Loucy (cell line): ENCODE measurements at regions not wholly inside any gene's neighbourhood (a gene's known extent, or its start where the extent isn't known, plus 50 kb on each side); places are given as distances from the start of the nearest gene placed in this dataset.
A peak's percentile ranks its signal among the peaks of the same experiment; 100 is the strongest.

ENCODE experiments used
- H2AFZ ChIP-seq: fragments of 200-600 bp; sonication (generic); 2 replicates; pipeline ENCODE4 v1.6.0; 2016; ENCODE audit warnings: antibody characterized with exemption, mild to moderate bottlenecking, low read length, moderate library complexity
- H3F3A ChIP-seq: fragments of 200-600 bp; 2 replicates; pipeline ENCODE4 v1.6.0; 2016; ENCODE audit warnings: antibody characterized with exemption, low read depth, mild to moderate bottlenecking
- H3K27me3 ChIP-seq: fragments of 200-600 bp; sonication (generic); 2 replicates; pipeline ENCODE4 v1.6.1; 2014; ENCODE audit warnings: low read length, mild to moderate bottlenecking; ENCODE audit not compliant: insufficient read depth, poor library complexity, severe bottlenecking
- H3K36me3 ChIP-seq: fragments of 200-600 bp; sonication (generic); 2 replicates; pipeline ENCODE4 v1.6.1; 2016; ENCODE audit warnings: low read length; ENCODE audit not compliant: insufficient read depth
- H3K4me1 ChIP-seq: fragments of 200-600 bp; sonication (generic); 2 replicates; pipeline ENCODE4 v1.5.1; 2014; ENCODE audit warnings: low read length, mild to moderate bottlenecking; ENCODE audit not compliant: insufficient read depth, poor library complexity, severe bottlenecking
- H3K4me2 ChIP-seq: fragments of 200-600 bp; sonication (generic); 2 replicates; pipeline ENCODE4 v1.6.0; 2014; ENCODE audit warnings: antibody characterized with exemption, low read length, low read depth, mild to moderate bottlenecking; ENCODE audit not compliant: poor library complexity, severe bottlenecking
- H3K4me3 ChIP-seq: fragments of 200-600 bp; sonication (generic); 2 replicates; pipeline ENCODE4 v1.5.1; 2014; ENCODE audit warnings: low read length, mild to moderate bottlenecking, mixed read lengths; ENCODE audit not compliant: poor library complexity, severe bottlenecking
- H3K79me2 ChIP-seq: fragments of 200-600 bp; sonication (generic); 2 replicates; pipeline ENCODE4 v1.6.1; 2014; ENCODE audit warnings: low read length; ENCODE audit not compliant: insufficient read depth
- H3K9ac ChIP-seq: fragments of 200-600 bp; sonication (generic); 2 replicates; pipeline ENCODE4 v1.6.0; 2014; ENCODE audit warnings: mild to moderate bottlenecking, low read depth, low read length, moderate library complexity; ENCODE audit not compliant: poor library complexity, severe bottlenecking
- H3K9me2 ChIP-seq: fragments of 200-600 bp; sonication (generic); replicated peaks from 2 replicates; pipeline ENCODE4 v1.6.1; 2016; ENCODE audit warnings: low read depth, low read length, mixed read lengths
- H3K9me3 ChIP-seq: fragments of 200-600 bp; sonication (generic); 2 replicates; pipeline ENCODE4 v1.6.1; 2014; ENCODE audit warnings: mild to moderate bottlenecking, antibody characterized with exemption, low read length, low read depth; ENCODE audit not compliant: insufficient read depth
- H4K20me1 ChIP-seq: fragments of 200-600 bp; sonication (generic); 2 replicates; pipeline ENCODE4 v1.6.0; 2014; ENCODE audit warnings: antibody characterized with exemption, low read length, mild to moderate bottlenecking; ENCODE audit not compliant: insufficient read depth, poor library complexity, severe bottlenecking
- EZH2phosphoT487 ChIP-seq: fragments of 200-600 bp; IDR thresholded peaks from 2 replicates; pipeline ENCODE4 v1.6.1; 2018; ENCODE audit warnings: antibody characterized with exemption, mild to moderate bottlenecking, moderate library complexity, borderline replicate concordance
- TF ChIP-seq, protein P1 (sequence below): fragments of 200-600 bp; sonication (generic); conservative IDR thresholded peaks from 2 replicates; pipeline ENCODE4 v1.5.1; 2014; ENCODE audit warnings: mild to moderate bottlenecking, antibody characterized with exemption, low read length

DNA sequence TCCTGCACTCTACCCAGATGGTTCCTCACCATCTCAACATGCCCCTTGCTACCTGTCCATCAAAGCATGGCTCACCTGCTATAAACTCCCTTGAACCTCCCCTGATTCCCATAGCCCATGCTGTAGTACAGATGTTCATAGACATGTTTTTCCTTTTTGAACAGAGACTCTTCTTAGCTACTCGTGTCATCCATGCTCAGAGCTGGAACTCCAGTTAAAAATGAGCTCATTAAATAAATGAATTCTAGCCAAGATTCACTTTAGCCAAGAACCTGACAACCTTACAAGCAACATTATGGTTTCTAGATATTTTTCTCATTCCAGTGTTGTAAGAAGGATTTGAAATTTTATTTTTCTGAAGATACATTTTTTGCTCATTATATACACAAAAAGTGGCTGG lies 65.0 kb downstream of the SCG2 start:
- Histone ChIP-seq H3K4me3 (no peak overlapping the region), H3K27me3 (no peaks in the 10 kb centered on the region), H3K9me2 (no peaks in the 10 kb centered on the region), H2AFZ (no peak overlapping the region), H3K4me2 (no peak overlapping the region), H3K36me3 (no peaks in the 10 kb centered on the region), H3K9me3 (peaks cover 5% of the 10 kb centered on the region; the same call in 1 of the 2 replicates), H3K9ac (no peak overlapping the region), H3K79me2 (no peaks in the 10 kb centered on the region), H3F3A (no peaks in the 10 kb centered on the region), H3K4me1 (peaks cover 15% of the 10 kb centered on the region), H4K20me1 (no peaks in the 10 kb centered on the region)
- TF ChIP-seq, protein P1, sequence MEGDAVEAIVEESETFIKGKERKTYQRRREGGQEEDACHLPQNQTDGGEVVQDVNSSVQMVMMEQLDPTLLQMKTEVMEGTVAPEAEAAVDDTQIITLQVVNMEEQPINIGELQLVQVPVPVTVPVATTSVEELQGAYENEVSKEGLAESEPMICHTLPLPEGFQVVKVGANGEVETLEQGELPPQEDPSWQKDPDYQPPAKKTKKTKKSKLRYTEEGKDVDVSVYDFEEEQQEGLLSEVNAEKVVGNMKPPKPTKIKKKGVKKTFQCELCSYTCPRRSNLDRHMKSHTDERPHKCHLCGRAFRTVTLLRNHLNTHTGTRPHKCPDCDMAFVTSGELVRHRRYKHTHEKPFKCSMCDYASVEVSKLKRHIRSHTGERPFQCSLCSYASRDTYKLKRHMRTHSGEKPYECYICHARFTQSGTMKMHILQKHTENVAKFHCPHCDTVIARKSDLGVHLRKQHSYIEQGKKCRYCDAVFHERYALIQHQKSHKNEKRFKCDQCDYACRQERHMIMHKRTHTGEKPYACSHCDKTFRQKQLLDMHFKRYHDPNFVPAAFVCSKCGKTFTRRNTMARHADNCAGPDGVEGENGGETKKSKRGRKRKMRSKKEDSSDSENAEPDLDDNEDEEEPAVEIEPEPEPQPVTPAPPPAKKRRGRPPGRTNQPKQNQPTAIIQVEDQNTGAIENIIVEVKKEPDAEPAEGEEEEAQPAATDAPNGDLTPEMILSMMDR, result no peak
- no peak for TF ChIP-seq EZH2phosphoT487

GRCh38 chr2:223537651-223538601 lies 64.2 kb downstream of the SCG2 start:
- Histone ChIP-seq H2AFZ (peak overlapping the region; percentile 58; the same call in 1 of the 2 replicates), H3K9me2 (no peaks in the 10 kb centered on the region), H3K4me1 (peaks cover 15% of the 10 kb centered on the region), H3K27me3 (no peaks in the 10 kb centered on the region), H3K36me3 (no peaks in the 10 kb centered on the region), H3K9me3 (peaks cover 5% of the 10 kb centered on the region; the same call in 1 of the 2 replicates), H3F3A (no peaks in the 10 kb centered on the region), H4K20me1 (no peaks in the 10 kb centered on the region), H3K4me2 (no peak overlapping the region), H3K4me3 (no peak overlapping the region), H3K79me2 (no peaks in the 10 kb centered on the region), H3K9ac (no peak overlapping the region)
- TF ChIP-seq EZH2phosphoT487, result no peak
- TF ChIP-seq, protein P1, result no peak

DNA sequence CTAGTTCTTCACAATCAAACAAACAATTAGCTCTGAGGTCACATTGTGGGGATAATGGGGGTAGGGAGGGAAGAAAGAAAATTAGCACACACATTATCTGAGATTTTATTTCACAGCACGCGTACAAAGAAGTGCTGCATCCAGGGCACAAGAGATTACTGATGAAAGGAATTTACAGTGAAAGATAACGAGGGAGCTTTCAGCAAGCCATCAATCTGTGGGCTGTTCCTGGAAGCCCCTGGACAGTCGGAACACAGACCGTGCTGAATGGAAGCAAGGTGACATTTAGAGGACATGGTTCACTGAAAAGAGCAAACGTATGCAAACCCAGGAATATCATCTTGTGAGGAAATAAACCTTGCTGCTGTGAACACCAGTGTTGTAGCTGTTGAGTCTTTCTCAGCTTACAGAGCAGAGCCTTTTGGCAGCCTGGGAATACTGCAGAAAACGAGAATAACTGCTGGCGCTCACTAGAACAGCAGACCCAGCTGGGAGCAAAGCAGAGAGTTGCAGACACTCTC lies 63.2 kb downstream of the SCG2 start:
- peaks cover 15% of the 10 kb centered on the region for H3K4me1 ChIP-seq
- peaks cover 5% of the 10 kb centered on the region; the same call in 1 of the 2 replicates for H3K9me3 ChIP-seq
- H3K9ac ChIP-seq, result no peak overlapping the region
- no peaks in the 10 kb centered on the region for H4K20me1 ChIP-seq
- no peaks in the 10 kb centered on the region for H3K79me2 ChIP-seq
- H3K9me2 ChIP-seq, result no peaks in the 10 kb centered on the region
- H3K27me3 ChIP-seq, result no peaks in the 10 kb centered on the region
- H3K4me3 ChIP-seq, result no peak overlapping the region
- H3F3A ChIP-seq, result no peaks in the 10 kb centered on the region
- no peak overlapping the region for H3K4me2 ChIP-seq
- no peaks in the 10 kb centered on the region for H3K36me3 ChIP-seq
- H2AFZ ChIP-seq, result peak overlapping the region; percentile 58; the same call in 1 of the 2 replicates
- TF ChIP-seq EZH2phosphoT487, result no peak
- TF ChIP-seq, protein P1, result no peak
